NOMO-1 (cell line): ENCODE measurements at regions not wholly inside any gene's neighbourhood (a gene's known extent, or its start where the extent isn't known, plus 50 kb on each side); places are given as distances from the start of the nearest gene placed in this dataset.
"Not testable (repeated sequence)": the region's sequence is repeated elsewhere in the genome, so short reads cannot be mapped to it uniquely, and the experiment has no call there.

Experiments used
- DNase-seq, 2 experiments: peaks; one replicate each; lab custom pipeline; 2025; ENCODE audit not compliant: unreplicated experiment in 2 of 2; lab: John Stamatoyannopoulos, UW

DNA sequence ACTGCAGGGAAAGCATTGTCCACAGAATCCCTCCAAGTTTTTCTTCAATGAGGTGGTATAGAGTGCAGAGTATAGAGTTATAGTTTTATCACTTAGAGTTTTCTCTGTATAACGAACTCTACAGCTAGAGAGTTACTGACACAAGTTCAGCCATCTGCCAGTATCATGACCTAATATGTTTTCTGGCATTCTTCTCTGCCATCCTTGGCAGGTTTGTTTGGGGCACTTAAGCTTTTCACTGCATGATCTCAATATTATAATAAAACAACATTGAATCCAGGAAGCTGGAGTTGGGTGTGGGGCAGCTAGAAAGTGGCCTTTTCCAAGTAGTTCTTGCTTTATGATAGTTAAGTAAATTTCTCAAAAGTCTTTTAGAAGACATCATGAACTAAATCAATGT is 743.5 kb upstream of the ARPP21 start:
- no peak for DNase-seq

DNA sequence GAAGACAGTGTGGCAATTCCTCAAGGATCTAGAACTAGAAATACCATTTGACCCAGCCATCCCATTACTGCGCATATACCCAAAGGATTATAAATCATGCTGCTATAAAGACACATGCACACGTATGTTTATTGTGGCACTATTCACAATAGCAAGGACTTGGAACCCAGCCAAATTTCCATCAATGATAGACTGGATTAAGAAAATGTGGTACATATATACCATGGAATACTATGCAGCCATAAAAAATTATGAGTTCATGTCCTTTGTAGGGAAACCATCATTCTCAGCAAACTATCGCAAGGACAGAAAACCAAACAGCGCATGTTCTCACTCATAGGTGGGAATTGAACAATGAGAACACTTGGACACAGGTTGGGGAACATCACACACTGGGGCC is 729.6 kb upstream of the ARPP21 start:
- DNase-seq: not testable (repeated sequence)

DNA sequence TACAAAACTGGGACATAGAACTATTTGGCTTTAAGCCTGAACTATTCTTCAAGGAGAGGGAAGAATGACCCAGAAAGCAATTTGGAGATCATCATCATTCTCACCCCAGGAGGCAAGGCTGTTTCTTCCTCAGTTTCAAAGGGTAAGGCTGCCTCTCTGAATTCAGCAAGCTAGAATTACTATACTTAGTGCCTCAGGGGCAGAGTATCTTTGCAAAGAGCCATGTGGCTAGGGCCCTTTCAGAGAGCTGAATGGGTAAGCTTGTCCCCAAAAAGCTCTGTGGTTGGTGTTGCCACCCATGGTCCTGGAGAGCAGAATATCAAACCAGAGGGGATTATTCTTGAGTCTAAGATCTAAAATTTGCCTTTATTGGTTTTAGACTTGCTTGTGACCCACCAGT is 720.3 kb upstream of the ARPP21 start:
- DNase-seq: no peak

DNA sequence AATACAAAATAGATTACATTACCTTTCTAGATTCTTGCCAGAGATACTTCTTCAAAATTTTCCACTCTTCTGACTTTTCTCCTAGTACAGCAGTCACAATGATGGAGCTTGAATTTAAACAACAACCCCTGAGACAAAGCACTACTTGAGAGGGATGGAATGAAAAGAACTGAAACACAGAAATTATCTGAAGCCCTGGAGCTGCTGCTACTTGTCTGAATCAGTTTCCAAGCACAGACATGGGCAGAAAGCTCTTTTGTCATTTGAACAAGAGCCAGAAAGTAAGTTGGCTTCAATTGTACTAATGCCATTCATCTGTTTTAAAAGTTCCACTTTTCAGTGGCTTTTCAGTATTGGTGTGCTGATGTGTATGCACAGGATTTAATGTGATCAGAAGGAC is 718.5 kb upstream of the ARPP21 start:
- DNase-seq: no peak

DNA sequence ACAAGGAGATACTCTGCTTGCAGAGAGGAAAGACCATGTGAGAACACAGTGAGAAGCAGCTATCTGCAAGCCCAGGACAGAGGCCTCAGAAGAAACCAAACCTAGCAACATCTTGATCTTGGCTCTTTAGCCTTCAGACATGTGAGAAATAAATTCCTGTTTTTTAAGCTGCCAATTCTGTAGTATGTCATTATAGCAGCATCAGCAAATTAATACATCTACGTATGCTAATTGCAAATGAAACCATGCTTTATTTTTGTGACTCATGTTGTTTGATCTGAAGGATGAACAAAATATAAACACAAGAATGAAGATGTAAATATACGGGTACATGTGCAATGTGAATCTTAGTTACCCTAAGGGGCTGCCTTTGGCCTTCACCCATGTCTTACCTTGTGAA is 714.4 kb upstream of the ARPP21 start:
- no peak for DNase-seq

DNA sequence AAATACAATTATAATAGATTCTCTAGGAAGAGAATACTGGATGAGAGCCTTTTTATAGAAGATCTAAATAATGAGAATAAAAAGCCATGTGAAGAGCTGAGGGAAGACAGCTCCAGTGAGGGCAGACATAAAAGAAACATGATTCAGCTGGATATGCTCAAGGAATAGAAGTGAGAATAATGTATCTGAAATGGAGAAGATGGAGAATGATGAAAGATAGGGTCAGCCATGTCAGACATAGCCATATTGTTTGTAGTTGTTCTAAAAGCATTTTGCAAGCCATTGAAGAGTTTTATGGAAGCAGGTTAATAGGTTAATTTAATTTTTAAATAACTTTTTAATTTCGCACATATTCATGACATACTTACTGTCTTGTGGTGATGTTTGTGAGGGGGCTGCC is 713.5 kb upstream of the ARPP21 start:
- DNase-seq: no peak

DNA sequence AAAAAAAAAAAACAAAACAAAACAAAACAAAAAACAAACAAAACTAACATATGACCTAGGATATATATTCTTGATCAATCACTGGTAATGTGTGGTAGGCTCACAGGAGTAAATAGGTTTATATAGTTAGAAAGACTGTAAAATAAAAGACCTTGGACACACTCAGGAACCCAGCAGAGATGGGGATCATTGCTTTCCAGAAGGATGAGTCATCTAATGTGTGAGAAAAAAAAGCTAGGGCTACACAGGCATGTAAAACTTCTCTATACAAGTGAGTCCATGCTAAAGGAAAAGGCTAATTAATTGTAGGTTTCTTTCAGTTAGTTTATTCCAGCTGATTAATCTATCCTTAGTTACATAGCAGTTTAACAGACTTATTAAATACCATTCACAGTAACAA is 710.3 kb upstream of the ARPP21 start:
- DNase-seq: no peak

DNA sequence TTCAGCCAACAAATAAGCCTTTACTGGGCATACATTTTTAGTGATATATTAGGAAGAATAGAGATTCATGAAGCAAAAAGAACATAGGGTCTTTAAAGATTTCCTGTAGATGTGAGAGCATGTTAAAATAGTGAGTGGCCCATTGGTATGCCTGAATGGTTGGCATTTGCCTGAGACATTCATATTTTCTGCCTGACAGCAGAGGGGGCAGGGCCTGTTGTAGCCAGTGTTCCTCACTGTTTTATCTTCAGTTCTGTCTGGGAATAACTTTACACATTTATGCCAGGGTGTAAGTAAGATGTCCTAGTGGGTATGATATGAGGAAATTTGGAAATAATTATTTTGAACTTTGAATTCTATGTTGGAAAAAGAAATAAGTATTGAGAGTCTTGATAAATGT is 704.7 kb upstream of the ARPP21 start:
- DNase-seq: no peak

DNA sequence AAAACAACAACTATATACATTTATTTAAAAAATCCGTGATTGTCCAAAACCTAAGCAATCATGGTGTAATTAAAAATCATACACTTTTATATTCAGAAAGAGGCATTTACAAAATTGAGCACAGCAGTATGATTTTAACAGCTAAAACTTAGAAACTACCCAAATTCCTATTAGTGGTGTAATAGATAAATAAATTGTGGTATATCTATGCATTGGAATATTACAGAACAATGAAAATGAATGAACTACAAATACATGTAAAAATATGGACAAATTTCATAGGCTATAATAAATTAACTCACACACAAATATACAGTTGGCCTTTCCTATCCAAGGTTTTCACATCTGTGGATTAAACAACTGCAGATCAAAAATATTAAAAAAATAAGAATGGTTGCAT is 700.5 kb upstream of the ARPP21 start:
- DNase-seq: no peak

DNA sequence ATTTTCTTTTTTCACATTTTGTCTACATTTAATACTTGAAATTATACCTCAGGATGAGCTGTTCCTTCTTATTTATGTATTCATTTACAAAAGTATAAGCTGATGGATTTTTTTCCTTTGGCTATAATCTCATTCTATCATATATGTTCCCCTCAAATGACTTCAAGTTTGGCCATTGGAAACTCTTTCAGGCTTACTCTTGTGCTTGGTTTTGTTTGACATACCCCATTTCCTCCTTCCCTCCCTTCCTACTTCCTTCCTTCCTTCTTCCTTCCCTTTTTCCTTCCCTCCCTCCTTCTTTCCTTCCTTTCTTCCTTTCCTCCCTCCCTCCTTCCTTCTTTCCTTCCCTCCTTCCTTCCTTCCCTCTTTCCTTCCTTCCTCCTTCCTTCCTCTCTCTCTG is 697.1 kb upstream of the ARPP21 start:
- no peak for DNase-seq

DNA sequence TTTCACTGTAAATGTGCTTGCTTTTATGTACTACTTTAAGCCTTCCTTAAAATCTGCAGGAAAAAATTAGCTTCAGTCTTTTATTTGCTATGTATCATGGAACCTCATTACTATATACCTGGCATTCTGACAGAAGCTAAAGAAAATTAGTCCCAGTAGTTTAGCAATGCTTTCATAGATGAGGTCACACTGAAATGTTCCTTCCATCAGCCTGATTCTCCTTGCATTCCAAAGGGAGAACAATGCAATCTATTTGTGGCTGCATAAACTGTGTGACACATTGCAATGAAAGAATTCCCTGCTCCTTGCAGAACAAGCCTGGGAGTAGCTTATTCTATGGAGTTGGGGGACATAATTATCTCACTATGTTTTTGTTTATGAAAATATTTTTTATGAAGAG is 691.5 kb upstream of the ARPP21 start:
- DNase-seq: no peak

DNA sequence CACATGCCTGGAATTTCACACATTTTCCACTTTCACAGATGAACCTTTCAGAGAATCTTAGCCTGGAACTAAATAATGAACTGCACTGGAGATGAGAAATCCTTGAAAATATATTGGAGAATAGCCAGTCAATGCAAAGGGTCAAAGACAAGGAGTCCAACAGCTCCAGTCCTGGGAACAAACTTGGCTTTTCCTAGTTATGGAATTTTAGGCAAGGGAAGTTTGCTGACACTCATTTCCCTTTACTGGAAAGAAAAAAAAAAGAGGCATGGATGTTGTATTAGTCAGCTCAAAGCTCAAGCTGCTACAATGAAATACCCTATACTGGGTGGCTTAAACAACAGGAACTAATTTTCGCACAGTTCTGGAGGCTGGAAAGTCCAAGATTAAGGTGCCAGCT is 690.8 kb upstream of the ARPP21 start:
- no peak for DNase-seq

DNA sequence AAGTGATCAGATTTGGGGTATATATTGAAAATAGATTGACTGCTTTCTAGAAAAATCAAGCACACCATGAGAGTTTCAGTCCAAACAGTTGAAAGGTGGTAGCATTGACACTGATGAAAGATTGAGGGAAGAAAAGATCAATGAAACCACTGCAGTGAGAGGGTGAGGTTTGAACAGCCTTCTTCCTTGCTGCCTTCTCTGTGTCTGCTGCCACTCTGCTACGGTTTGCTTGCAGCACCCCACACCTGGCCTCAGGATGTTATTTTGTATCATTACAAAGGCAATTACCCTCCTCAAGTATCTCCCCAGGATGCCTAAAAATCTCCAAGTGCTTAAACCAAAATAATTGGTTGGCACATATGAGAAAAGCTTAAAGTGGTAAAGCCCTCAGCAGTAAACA is 683.6 kb upstream of the ARPP21 start:
- no peak for DNase-seq

DNA sequence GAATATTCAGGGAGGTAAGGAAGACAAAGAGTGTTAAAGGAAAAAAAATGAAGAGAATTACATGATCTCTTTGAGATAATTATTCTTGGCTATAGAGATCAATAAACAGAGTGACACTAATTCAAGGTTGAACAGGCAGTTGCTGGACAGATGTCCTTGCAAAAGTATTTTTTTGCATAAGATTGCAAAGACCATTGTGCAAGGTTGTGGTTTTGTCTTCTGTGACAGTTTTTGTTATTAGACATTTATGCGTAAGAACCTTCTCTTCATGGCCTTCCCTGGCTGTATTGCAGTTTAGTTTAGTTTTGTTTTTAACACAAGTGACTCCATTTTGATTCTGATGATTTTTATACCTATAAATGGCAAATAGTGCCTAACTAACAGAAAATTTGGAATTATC is 682.8 kb upstream of the ARPP21 start:
- peak; percentile 6 to 28 for DNase-seq

DNA sequence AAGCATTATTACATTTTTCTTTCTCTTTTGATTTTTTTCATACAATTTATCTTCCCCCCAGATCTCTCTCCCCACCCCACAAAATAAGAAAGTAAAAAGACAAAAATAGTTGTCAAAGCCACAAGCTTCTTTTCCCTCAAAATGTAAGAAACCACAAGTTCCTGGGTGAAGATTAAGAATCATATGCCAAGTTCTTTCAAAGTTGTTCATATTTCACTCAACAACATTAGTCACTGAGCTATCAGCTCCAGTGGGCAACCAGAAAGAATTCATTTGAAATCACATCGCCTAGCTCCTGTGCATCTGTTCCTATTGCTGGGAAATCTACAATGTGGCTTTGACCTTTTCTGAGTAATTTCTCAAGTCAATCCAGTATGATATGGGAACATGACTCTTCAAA is 681.6 kb upstream of the ARPP21 start:
- no peak for DNase-seq

DNA sequence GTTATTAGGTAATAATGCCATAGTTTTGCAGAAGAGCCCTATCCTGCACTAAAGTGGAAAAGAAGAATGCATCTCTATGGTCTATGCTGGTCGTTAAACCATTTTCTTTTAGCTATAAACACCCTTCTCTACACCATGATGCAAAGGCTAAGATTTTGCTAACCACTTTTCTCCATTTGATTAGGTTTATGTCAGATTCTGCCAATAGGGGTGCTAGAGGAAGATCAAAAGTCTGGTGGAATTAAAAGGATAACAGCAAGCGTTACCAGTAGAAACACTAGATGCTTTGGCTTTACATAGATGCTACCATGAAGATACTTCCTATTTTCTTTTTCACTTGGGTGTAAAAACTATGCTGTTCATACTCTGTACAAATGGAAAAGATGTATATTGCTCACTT is 669.8 kb upstream of the ARPP21 start:
- no peak for DNase-seq

DNA sequence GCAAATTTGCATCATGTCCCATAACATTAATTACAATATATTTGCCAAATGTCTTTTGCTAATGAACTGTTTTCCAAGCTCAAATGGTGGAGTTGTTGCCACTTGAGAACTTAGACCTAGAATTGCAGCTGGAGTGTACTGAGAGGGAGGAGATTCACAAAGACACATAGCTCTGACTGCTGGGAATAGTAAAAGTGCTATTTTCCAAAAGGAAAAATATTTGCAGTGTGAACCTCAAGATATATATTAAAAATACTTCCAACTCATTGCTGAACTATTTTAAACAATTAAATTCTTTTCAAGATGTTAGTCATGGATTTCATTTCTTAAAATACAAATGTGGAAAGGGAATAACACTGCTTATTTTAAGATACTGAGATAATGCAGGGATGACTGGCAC is 666.8 kb upstream of the ARPP21 start:
- no peak for DNase-seq

DNA sequence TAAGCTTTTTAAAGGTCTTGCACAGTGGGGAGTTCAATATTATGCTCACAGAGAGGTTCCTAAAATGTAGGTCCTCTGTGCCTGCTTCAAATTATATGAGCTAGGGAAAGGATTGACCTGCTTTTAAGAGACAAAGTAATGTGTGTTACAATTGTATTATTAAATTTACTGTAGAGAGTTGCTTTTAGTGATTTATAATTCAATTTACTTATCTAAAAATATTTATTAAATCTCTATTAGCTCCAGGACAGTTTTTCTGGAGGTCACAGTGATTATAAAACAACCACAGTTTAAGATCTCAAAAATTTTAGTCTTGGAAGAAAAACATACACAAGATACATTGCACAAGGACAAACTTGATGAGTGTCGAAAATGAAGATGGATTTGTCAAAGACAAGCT is 665.7 kb upstream of the ARPP21 start:
- DNase-seq: no peak

DNA sequence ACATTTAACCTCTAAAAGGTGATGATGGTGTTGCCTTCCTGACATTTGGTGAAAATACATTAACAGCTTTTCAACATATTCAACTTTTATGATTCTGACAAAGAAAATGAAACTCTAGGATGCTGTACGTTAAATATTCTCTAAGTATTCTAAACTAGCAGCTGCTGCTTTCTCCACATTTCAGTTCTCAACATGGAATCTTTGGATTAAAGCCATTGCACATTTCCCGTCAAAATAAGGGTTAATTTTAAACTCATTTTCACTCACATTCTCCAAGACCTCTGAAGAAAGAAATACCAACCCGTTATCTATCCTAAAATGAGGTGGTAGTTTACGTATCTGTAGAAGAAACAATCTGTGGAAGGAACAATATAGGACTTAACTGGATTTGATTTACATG is 655.7 kb upstream of the ARPP21 start:
- no peak for DNase-seq

DNA sequence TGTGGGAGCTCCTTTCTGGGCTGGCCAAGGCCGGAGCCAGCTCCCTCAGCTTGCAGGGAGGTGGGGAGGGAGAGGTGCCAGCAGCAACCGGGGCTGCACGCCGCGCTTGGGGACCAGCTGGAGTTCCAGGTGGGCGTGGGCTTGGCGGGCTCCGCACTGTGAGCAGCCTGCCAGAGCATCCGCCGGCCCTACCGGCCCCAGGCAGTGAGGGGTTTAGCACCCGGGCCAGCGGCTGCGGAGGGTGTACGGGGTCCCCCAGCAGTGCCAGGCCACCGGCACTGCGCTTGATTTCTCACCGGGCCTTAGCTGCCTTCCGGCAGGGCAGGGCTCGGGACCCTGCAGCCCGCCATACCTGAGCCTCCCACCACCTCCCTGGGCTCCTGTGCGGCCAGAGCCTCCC is 651.0 kb upstream of the ARPP21 start:
- no peak for DNase-seq

DNA sequence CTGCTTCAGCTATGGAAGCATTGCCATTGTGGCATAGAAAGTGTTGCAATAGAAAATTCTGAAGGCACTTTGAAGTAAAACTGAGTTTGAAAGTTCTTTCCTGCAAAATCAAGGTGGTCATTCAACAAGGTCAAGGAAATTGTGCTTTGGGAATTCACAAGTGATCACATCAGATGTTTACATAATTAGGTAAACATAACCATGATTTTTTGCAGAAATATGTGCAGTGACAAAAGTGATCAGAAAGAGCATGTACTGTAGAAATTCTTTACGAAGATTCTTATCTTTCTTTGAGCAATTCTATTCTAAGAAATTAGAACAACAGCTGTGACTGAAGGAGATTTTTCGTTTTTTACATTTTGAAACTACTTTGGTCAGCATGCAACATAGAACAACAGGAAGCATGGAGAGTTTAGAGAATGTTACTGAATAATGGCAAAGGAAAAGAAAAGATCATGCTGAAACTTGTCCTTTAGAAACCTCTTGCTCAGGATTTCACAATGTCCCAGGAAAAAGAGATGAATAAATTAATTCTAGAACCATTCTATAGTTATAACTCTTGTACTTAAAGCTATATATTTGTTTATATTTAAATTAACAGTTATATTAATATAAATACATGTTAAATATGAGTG is 643.4 kb upstream of the ARPP21 start:
- DNase-seq: no peak

DNA sequence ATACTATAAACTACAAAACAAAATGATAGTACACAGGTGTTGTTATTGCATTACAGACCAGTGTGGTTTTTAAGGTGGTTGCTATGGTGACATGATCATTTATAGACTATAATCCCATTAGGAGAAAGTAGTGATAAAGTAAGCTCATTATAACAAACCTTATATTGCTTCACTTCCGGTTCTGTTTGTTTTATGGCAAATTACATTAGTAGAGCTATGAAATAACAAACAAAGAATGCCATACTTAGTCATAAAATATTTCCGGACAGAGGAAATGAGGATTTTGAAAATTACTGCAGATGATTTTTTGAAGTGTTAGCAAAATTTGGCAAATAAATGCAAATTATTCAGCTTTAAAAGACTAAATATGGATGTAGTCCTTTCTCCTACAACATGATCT is 640.4 kb upstream of the ARPP21 start:
- no peak for DNase-seq

DNA sequence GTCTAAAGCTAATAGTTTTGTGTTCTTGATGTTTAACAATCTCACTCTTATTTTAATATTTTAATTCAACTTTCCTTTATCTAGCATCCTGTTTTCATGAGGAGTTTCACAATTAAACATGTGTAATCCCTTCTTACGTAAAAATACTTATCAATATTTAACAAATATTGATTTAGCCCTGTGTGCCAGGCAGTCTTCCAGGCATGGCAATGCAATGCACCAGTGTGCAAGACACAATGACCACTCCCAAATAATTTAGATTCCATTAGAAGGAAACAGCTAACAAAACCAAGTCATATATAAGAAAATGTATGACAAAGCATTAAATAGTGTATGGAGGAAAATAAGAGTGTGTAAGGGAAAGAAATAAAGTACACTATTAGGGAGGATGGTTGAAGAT is 627.1 kb upstream of the ARPP21 start:
- no peak for DNase-seq

DNA sequence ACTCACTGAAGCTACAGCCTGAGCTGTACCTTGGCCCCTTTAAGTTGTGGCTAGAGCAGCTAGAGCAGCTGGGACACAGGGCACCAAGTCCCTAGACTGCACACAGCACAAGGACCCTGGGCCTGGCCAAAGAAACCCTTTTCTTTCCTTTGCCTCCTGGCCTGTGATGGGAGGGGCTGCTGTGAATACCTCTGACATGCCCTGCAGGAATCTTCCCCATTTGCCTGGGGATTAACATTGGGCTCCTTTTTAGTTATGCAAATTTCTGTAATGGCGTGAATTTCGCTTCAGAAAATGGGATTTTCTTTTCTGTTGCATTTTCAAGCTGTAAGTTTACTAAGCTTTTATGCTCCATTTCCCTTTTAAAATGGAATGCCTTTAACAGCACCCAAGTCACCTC is 611.2 kb upstream of the ARPP21 start:
- no peak for DNase-seq
